Upper lobe of left lung (tissue), 6 donors: ENCODE measurements at regions not wholly inside any gene's neighbourhood (a gene's known extent, or its start where the extent isn't known, plus 50 kb on each side); places are given as distances from the start of the nearest gene placed in this dataset.

Experiments
- ATAC-seq, 2 donors: fragments of 200-7000 bp; cut with Tn5 transposase; one replicate each; pipeline ENCODE4 v1.9.1; 2022; ENCODE audit warnings: mild to moderate bottlenecking in 2 of 2, moderate library complexity in 2 of 2; ENCODE audit not compliant: low FRiP score in 2 of 2
- DNase-seq, 2 donors: peaks; one replicate each; pipeline ENCODE4 v3.0.0-alpha.2; 2019 to 2020
- H3K27ac ChIP-seq, 4 donors: fragments of 200-600 bp; sonication (generic); one replicate each; pipeline ENCODE4 v1.5.1; 2016 to 2019
- H3K27me3 ChIP-seq, 4 donors: fragments of 200-600 bp; sonication (generic); one replicate each; pipeline ENCODE4 v1.5.1; 2017 to 2019
- H3K36me3 ChIP-seq, 4 donors: fragments of 200-600 bp; sonication (generic); one replicate each; pipeline ENCODE4 v1.5.1; 2016 to 2019
- H3K4me1 ChIP-seq, 4 donors: fragments of 200-600 bp; sonication (generic); one replicate each; pipeline ENCODE4 v1.5.1; 2018 to 2019
- H3K4me3 ChIP-seq, 4 donors: fragments of 200-600 bp; sonication (generic); one replicate each; pipeline ENCODE4 v1.5.1; 2017 to 2019; ENCODE audit warnings: mild to moderate bottlenecking in 2 of 4, moderate library complexity in 1 of 4
- H3K9me3 ChIP-seq, 4 donors: fragments of 200-600 bp; sonication (generic); one replicate each; pipeline ENCODE4 v1.5.1; 2018 to 2019
- EP300 ChIP-seq, 4 donors: sonication (generic); formaldehyde crosslinking; IDR thresholded peaks; one replicate each; pipeline ENCODE4 v1.5.1; 2017; ENCODE audit warnings: antibody characterized with exemption in 4 of 4, control low read depth in 2 of 4
- POLR2A ChIP-seq, 4 donors: fragments of 450-650 bp; IDR thresholded peaks; one replicate each; pipeline ENCODE4 v1.5.1; 2016 to 2017; ENCODE audit warnings: antibody characterized with exemption in 4 of 4, mild to moderate bottlenecking in 2 of 4
- POLR2AphosphoS5 ChIP-seq, 2 donors: sonication (generic); formaldehyde crosslinking; IDR thresholded peaks; one replicate each; pipeline ENCODE4 v1.5.1; 2017; ENCODE audit warnings: antibody characterized with exemption in 2 of 2
- WGBS, 2 donors: methylation state at CpG; one replicate each; pipeline ENCODE4 v1.1.5; 2017 to 2018; 5-methylcytosine and 5-hydroxymethylcytosine counted together
- TF ChIP-seq, protein P1 (sequence below), 6 experiments: fragments of 450-650 bp in 4 of 6; fragments of 200-600 bp in 2 of 6; sonication (generic) in 2 of 6; IDR thresholded peaks; one replicate each; pipeline ENCODE4 v1.5.1; 2016 to 2019; ENCODE audit warnings: antibody characterized with exemption in 6 of 6
- donor health status: DM: no; HTN: no; CAD: no; lungs with moderate emphysema.
- donor health status: DM: no; HTN: yes; CAD: no; lungs with severe emphysema.

DNA sequence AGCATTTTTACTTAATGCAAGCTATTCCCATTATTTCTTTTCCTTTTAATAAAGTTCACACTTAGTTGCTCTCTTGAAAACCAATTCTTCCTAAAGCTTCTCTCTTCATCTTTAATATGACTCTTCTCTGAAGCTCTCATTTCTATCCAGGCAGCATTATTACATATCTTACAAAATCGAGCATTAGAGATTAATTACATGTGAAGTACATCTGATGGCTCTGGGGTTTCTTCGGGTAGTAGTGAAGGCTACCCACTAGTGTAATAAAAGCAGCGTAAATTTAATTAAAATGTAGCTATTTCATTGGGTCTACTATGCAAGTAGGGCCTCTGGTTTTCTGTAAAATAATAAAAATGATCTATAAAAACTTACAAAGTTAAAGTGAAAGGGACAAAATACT, 513.6 kb upstream of the DPH6 start:
- no peak overlapping the region for H3K4me3 ChIP-seq
- no peaks in the 10 kb centered on the region for H3K9me3 ChIP-seq
- 88 to 90% methylated on average over 3 of the region's 3 CpGs for WGBS, 2 donors
- no peak overlapping the region for H3K27ac ChIP-seq
- ATAC-seq (no peak), DNase-seq (no peak)
- H3K4me1 ChIP-seq = no peaks in the 10 kb centered on the region
- no peaks in the 10 kb centered on the region for H3K36me3 ChIP-seq
- H3K27me3 ChIP-seq = no peaks in the 10 kb centered on the region
- TF ChIP-seq, protein P1, sequence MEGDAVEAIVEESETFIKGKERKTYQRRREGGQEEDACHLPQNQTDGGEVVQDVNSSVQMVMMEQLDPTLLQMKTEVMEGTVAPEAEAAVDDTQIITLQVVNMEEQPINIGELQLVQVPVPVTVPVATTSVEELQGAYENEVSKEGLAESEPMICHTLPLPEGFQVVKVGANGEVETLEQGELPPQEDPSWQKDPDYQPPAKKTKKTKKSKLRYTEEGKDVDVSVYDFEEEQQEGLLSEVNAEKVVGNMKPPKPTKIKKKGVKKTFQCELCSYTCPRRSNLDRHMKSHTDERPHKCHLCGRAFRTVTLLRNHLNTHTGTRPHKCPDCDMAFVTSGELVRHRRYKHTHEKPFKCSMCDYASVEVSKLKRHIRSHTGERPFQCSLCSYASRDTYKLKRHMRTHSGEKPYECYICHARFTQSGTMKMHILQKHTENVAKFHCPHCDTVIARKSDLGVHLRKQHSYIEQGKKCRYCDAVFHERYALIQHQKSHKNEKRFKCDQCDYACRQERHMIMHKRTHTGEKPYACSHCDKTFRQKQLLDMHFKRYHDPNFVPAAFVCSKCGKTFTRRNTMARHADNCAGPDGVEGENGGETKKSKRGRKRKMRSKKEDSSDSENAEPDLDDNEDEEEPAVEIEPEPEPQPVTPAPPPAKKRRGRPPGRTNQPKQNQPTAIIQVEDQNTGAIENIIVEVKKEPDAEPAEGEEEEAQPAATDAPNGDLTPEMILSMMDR (IDR thresholded peaks at IDR 0.05) = no peak
- TF ChIP-seq EP300 (IDR thresholded peaks at IDR 0.05) (no peak), POLR2AphosphoS5 (IDR thresholded peaks at IDR 0.05) (no peak), POLR2A (IDR thresholded peaks at IDR 0.05) (no peak)

- H3K4me3 ChIP-seq = no peak overlapping the region
- no peak overlapping the region for H3K27ac ChIP-seq
- ATAC-seq = no peak
- H3K36me3 ChIP-seq = no peaks in the 10 kb centered on the region
- TF ChIP-seq, protein P1 (IDR thresholded peaks at IDR 0.05) = no peak
- TF ChIP-seq POLR2A (IDR thresholded peaks at IDR 0.05) = no peak
- H3K27me3 ChIP-seq = no peaks in the 10 kb centered on the region
- no peaks in the 10 kb centered on the region for H3K4me1 ChIP-seq
- no peak for DNase-seq
- no peaks in the 10 kb centered on the region for H3K9me3 ChIP-seq
- WGBS, 2 donors = 78 to 89% methylated on average over 4 of the region's 4 CpGs
Observed at GRCh38 chr15:36062357-36062756, 516.4 kb upstream of the DPH6 start.

DNA sequence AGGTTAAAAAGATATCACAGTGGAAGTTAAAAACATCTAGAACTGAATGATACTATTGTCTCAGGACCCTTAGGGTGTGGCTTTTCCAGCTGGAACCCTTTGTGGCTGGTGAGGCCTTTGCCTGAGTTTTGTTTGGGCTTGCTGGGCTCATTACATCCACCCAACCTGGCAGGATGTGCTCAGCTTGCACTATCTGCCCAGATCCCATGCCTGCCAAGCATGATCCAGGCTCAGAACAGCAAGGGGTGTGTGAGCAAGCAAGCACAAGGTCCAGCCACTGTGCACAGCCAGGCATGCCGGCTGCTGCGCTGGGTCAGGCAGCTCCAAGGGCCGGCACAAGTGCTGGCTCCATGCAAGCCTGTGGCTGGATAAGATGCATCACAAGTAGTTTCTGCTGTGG, 512.7 kb upstream of the CDIN1 start:
- DNase-seq = peak in 1 of 2 donors; percentile 57
- H3K27ac ChIP-seq = no peak overlapping the region
- H3K4me3 ChIP-seq = no peak overlapping the region
- no peaks in the 10 kb centered on the region for H3K4me1 ChIP-seq
- WGBS, 2 donors = 85% methylated on average over 3 of the region's 3 CpGs; no CpG with 5 or more reads in 1 of the 2 donors
- no peaks in the 10 kb centered on the region for H3K36me3 ChIP-seq
- ATAC-seq = no peak
- no peaks in the 10 kb centered on the region for H3K27me3 ChIP-seq
- TF ChIP-seq, protein P1 (IDR thresholded peaks at IDR 0.05) = no peak
- TF ChIP-seq POLR2AphosphoS5 (IDR thresholded peaks at IDR 0.05) (no peak), EP300 (IDR thresholded peaks at IDR 0.05) (no peak), POLR2A (IDR thresholded peaks at IDR 0.05) (no peak)
- no peaks in the 10 kb centered on the region for H3K9me3 ChIP-seq

GRCh38 chr15:36067483-36068274, 511.7 kb upstream of the CDIN1 start:
- no peak overlapping the region for H3K27ac ChIP-seq
- ATAC-seq (peak in 1 of 2 donors; percentile 34), DNase-seq (peak in 1 of 2 donors; percentile 63)
- H3K36me3 ChIP-seq = no peaks in the 10 kb centered on the region
- H3K4me1 ChIP-seq = no peaks in the 10 kb centered on the region
- no peak overlapping the region for H3K4me3 ChIP-seq
- H3K9me3 ChIP-seq = no peaks in the 10 kb centered on the region
- WGBS, 2 donors = 82 to 95% methylated on average over 21 of the region's 21 CpGs
- H3K27me3 ChIP-seq = no peaks in the 10 kb centered on the region
- TF ChIP-seq, protein P1 (IDR thresholded peaks at IDR 0.05) = no peak
- TF ChIP-seq POLR2A (IDR thresholded peaks at IDR 0.05) (no peak), EP300 (IDR thresholded peaks at IDR 0.05) (no peak), POLR2AphosphoS5 (IDR thresholded peaks at IDR 0.05) (no peak)

DNA sequence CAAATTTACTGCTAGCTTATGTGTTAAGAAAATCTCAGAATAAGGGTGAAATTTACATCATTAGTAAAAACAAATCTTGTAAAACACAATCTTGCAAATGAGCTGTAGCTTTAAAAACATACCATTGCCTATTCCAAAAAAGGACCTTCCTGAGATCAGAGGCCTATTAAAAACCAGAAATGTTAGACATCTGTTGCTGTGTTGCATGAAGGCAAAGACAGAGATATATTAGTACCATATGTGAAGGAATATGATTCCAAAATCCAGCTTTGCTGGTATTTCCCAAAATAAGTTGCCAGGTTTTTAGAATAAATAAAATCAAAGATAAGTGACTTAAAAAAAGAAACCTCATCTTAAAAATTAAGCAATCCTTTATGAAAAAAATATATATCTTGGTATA, 504.1 kb upstream of the CDIN1 start:
- Histone ChIP-seq H3K9me3 (no peaks in the 10 kb centered on the region), H3K4me1 (no peaks in the 10 kb centered on the region), H3K4me3 (no peak overlapping the region), H3K27ac (no peak overlapping the region), H3K36me3 (no peaks in the 10 kb centered on the region), H3K27me3 (no peaks in the 10 kb centered on the region)
- ATAC-seq (no peak), DNase-seq (no peak)
- TF ChIP-seq, protein P1 (IDR thresholded peaks at IDR 0.05) = no peak
- TF ChIP-seq EP300 (IDR thresholded peaks at IDR 0.05) = no peak
- no peak for TF ChIP-seq POLR2AphosphoS5 (IDR thresholded peaks at IDR 0.05)
- TF ChIP-seq POLR2A (IDR thresholded peaks at IDR 0.05) = no peak
